ENCODE measurements at regions not wholly inside any gene's neighbourhood (a gene's known extent, or its start where the extent isn't known, plus 50 kb on each side); places are given as distances from the start of the nearest gene placed in this dataset.

DNA sequence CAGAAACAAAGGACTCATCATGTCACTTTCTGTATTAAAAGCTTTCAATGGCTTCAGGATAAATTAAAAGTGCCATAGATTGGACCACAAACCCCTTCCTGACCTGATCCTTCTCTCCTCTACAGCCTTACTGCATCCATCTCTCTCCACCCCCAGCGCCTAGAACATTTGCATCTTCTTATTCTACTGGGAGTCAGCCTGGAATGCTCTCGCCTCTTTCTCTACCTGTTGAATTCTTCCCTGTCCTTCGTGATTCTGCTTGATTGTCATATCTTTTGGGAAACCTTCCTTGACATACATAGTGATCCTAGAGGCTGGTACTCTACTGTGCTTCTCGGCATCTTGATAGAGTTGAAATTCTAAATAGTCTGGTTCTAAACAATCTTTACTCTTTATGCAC is 332.0 kb upstream of the PBX1 start:
- no TSS peak for BruUV-seq (replicated peaks)
- WGBS (ENCODE audit: insufficient coverage, low coverage, missing lambda C conversion rate), result 3% methylated on average over 4 of the region's 4 CpGs

DNA sequence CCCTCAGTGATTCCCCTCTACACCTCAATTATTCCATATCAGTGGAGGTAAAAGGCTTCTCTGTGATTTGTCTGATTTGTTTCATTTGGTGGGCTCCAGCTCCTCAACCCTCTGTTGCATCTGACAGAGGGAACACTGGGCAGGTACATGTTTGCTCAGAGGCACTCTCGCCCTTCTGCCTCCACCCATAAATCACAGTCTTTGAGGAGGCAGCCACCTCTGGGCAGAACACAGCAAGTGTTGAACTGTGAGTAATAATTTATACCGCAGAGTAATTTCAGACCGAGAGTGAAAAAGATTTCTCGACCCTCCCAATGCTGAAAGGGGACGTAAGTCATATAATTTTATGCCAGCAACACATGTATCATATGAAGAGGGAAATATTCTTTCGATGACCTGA is 330.1 kb upstream of the PBX1 start:
- Histone ChIP-seq H3K79me2 (ENCODE audit: control insufficient read depth, insufficient read depth, low read length) (no peaks in the 10 kb centered on the region), H3K27ac (ENCODE audit: extremely low read depth, low read depth, low read length) (no peak overlapping the region), H3K36me3 (ENCODE audit: control insufficient read depth, insufficient read depth, low read length) (no peaks in the 10 kb centered on the region), H3K9me3 (replicated peaks; ENCODE audit: control insufficient read depth, insufficient read depth, low read depth, low read length) (no peaks in the 10 kb centered on the region), H3K27me3 (ENCODE audit: control insufficient read depth in 2 of 2, insufficient read depth in 2 of 2, low read length in 2 of 2) (no peaks in the 10 kb centered on the region), H3K9ac (ENCODE audit: insufficient read depth in 1 of 2, low read depth in 2 of 2, low read length in 2 of 2) (no peak overlapping the region), H3K4me1 (replicated peaks in 1 of 2; ENCODE audit: control insufficient read depth in 2 of 2, insufficient read depth in 2 of 2, low read length in 2 of 2) (no peaks in the 10 kb centered on the region), H2AFZ (ENCODE audit: low read depth, low read length) (no peak overlapping the region), H4K20me1 (replicated peaks; ENCODE audit: control insufficient read depth, insufficient read depth, low read length) (no peaks in the 10 kb centered on the region), H3K4me3 (no peak overlapping the region), H3K4me2 (ENCODE audit: insufficient read depth, low read length) (no peak overlapping the region), H3K9me1 (ENCODE audit: control insufficient read depth, insufficient read depth, low read length) (no peaks in the 10 kb centered on the region)
- CTCF ChIA-PET (ENCODE audit: low intra/inter-chr PET ratio), result no interaction called here
- BruUV-seq (replicated peaks), result no TSS peak
- POLR2A ChIA-PET, result no interaction called here
- ATAC-seq, result no peak
- in situ Hi-C loops (cut with MboI) (no loop called here), intact Hi-C loops (cut with micrococcal nuclease) (no loop called here)
- no peak for DNase-seq (ENCODE audit: extremely low read depth in 1 of 4, low spot score in 3 of 4)
- no peak for FAIRE-seq
- 0% methylated on average over 6 of the region's 6 CpGs for WGBS (ENCODE audit: insufficient coverage, low coverage, missing lambda C conversion rate)
- TF ChIP-seq, protein P1, sequence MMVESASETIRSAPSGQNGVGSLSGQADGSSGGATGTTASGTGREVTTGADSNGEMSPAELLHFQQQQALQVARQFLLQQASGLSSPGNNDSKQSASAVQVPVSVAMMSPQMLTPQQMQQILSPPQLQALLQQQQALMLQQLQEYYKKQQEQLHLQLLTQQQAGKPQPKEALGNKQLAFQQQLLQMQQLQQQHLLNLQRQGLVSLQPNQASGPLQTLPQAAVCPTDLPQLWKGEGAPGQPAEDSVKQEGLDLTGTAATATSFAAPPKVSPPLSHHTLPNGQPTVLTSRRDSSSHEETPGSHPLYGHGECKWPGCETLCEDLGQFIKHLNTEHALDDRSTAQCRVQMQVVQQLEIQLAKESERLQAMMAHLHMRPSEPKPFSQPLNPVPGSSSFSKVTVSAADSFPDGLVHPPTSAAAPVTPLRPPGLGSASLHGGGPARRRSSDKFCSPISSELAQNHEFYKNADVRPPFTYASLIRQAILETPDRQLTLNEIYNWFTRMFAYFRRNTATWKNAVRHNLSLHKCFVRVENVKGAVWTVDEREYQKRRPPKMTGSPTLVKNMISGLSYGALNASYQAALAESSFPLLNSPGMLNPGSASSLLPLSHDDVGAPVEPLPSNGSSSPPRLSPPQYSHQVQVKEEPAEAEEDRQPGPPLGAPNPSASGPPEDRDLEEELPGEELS (CRISPR knock-in tag; IDR thresholded peaks at IDR 0.05; ENCODE audit: borderline replicate concordance), result no peak
- TF ChIP-seq OTX1 (CRISPR knock-in tag; IDR thresholded peaks at IDR 0.05) (no peak), IFI16 (CRISPR knock-in tag; IDR thresholded peaks at IDR 0.05) (no peak), FIP1L1 (IDR thresholded peaks at IDR 0.05; ENCODE audit: low read depth, low read length, poor library complexity, severe bottlenecking) (no peak), FOXK1 (CRISPR knock-in tag; IDR thresholded peaks at IDR 0.05; ENCODE audit: borderline replicate concordance) (no peak), TEAD1 (CRISPR knock-in tag; IDR thresholded peaks at IDR 0.05) (no peak), TSC22D4 (tag; IDR thresholded peaks at IDR 0.05) (no peak), CHCHD3 (CRISPR knock-in tag; IDR thresholded peaks at IDR 0.05) (no peak)
- TF ChIP-seq, protein P2, sequence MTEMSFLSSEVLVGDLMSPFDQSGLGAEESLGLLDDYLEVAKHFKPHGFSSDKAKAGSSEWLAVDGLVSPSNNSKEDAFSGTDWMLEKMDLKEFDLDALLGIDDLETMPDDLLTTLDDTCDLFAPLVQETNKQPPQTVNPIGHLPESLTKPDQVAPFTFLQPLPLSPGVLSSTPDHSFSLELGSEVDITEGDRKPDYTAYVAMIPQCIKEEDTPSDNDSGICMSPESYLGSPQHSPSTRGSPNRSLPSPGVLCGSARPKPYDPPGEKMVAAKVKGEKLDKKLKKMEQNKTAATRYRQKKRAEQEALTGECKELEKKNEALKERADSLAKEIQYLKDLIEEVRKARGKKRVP (CRISPR knock-in tag; IDR thresholded peaks at IDR 0.05), result no peak

More for the DNA sequence above, 332.0 kb upstream of the PBX1 start:
- Histone ChIP-seq H3K4me1 (replicated peaks in 1 of 2; ENCODE audit: control insufficient read depth in 2 of 2, insufficient read depth in 2 of 2, low read length in 2 of 2) (no peaks in the 10 kb centered on the region), H3K4me2 (ENCODE audit: insufficient read depth, low read length) (no peak overlapping the region), H3K79me2 (ENCODE audit: control insufficient read depth, insufficient read depth, low read length) (no peaks in the 10 kb centered on the region), H3K9me1 (ENCODE audit: control insufficient read depth, insufficient read depth, low read length) (no peaks in the 10 kb centered on the region), H3K9me3 (replicated peaks; ENCODE audit: control insufficient read depth, insufficient read depth, low read depth, low read length) (no peaks in the 10 kb centered on the region), H3K27ac (ENCODE audit: extremely low read depth, low read depth, low read length) (no peak overlapping the region), H3K27me3 (ENCODE audit: control insufficient read depth in 2 of 2, insufficient read depth in 2 of 2, low read length in 2 of 2) (no peaks in the 10 kb centered on the region), H3K4me3 (no peak overlapping the region), H4K20me1 (replicated peaks; ENCODE audit: control insufficient read depth, insufficient read depth, low read length) (no peaks in the 10 kb centered on the region), H2AFZ (ENCODE audit: low read depth, low read length) (no peak overlapping the region), H3K9ac (ENCODE audit: insufficient read depth in 1 of 2, low read depth in 2 of 2, low read length in 2 of 2) (no peak overlapping the region), H3K36me3 (ENCODE audit: control insufficient read depth, insufficient read depth, low read length) (no peaks in the 10 kb centered on the region)
- FAIRE-seq (no peak), DNase-seq (ENCODE audit: extremely low read depth in 1 of 4, low spot score in 3 of 4) (no peak), ATAC-seq (no peak)
- intact Hi-C loops (cut with micrococcal nuclease) (no loop called here), in situ Hi-C loops (cut with MboI) (no loop called here)
- CTCF ChIA-PET (ENCODE audit: low intra/inter-chr PET ratio), result no interaction called here
- POLR2A ChIA-PET, result no interaction called here
- TF ChIP-seq, protein P3, sequence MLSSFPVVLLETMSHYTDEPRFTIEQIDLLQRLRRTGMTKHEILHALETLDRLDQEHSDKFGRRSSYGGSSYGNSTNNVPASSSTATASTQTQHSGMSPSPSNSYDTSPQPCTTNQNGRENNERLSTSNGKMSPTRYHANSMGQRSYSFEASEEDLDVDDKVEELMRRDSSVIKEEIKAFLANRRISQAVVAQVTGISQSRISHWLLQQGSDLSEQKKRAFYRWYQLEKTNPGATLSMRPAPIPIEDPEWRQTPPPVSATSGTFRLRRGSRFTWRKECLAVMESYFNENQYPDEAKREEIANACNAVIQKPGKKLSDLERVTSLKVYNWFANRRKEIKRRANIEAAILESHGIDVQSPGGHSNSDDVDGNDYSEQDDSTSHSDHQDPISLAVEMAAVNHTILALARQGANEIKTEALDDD (IDR thresholded peaks at IDR 0.05), result no peak
- TF ChIP-seq ZNF717 (CRISPR knock-in tag; IDR thresholded peaks at IDR 0.05) (no peak), ZBTB7A (IDR thresholded peaks at IDR 0.05; ENCODE audit: borderline replicate concordance, control insufficient read depth, low read depth, low read length) (no peak), COPS2 (conservative IDR thresholded peaks at IDR 0.05) (no peak), ZNF436 (CRISPR knock-in tag; IDR thresholded peaks at IDR 0.05) (no peak), ZNF507 (tag; conservative IDR thresholded peaks at IDR 0.05) (no peak), SMAD1 (IDR thresholded peaks at IDR 0.05; ENCODE audit: low read depth, low read length, partially characterized antibody) (no peak), ZNF561 (CRISPR knock-in tag; conservative IDR thresholded peaks at IDR 0.05) (no peak)

Measured in K562 (cell line).